ENCODE measurements at regions not wholly inside any gene's neighbourhood (a gene's known extent, or its start where the extent isn't known, plus 50 kb on each side); places are given as distances from the start of the nearest gene placed in this dataset.

GRCh38 chr15:38864122-38864521 lies 299.5 kb upstream of the RASGRP1 start:
- peak; percentile 16 for TF ChIP-seq CTCF (IDR thresholded peaks at IDR 0.05; ENCODE audit: low read depth, low read length, missing control alignments)
- DNase-seq (ENCODE audit: extremely low read depth, low read depth) = no peak
- H3K4me3 ChIP-seq (replicated peaks; ENCODE audit: low read depth, low read length) = no peak overlapping the region

- DNase-seq (ENCODE audit: extremely low read depth, low read depth) = no peak
- no peak for TF ChIP-seq CTCF (IDR thresholded peaks at IDR 0.05; ENCODE audit: low read depth, low read length, missing control alignments)
- H3K4me3 ChIP-seq (replicated peaks; ENCODE audit: low read depth, low read length) = no peak overlapping the region
Measured at GRCh38 chr15:38864827-38865581, 300.4 kb upstream of the RASGRP1 start.

- no peak overlapping the region for H3K4me3 ChIP-seq (replicated peaks; ENCODE audit: low read depth, low read length)
- no peak for DNase-seq (ENCODE audit: extremely low read depth, low read depth)
- no peak for TF ChIP-seq CTCF (IDR thresholded peaks at IDR 0.05; ENCODE audit: low read depth, low read length, missing control alignments)
Measured at GRCh38 chr15:38867556-38867955, 302.9 kb upstream of the RASGRP1 start.

GRCh38 chr15:38868326-38869114 lies 303.9 kb upstream of the RASGRP1 start:
- no peak overlapping the region for H3K4me3 ChIP-seq (replicated peaks; ENCODE audit: low read depth, low read length)
- TF ChIP-seq CTCF (IDR thresholded peaks at IDR 0.05; ENCODE audit: low read depth, low read length, missing control alignments) = no peak
- DNase-seq (ENCODE audit: extremely low read depth, low read depth) = no peak

GRCh38 chr15:38871638-38872037 lies 307.0 kb upstream of the RASGRP1 start:
- no peak for DNase-seq (ENCODE audit: extremely low read depth, low read depth)
- no peak for TF ChIP-seq CTCF (IDR thresholded peaks at IDR 0.05; ENCODE audit: low read depth, low read length, missing control alignments)
- no peak overlapping the region for H3K4me3 ChIP-seq (replicated peaks; ENCODE audit: low read depth, low read length)

DNA sequence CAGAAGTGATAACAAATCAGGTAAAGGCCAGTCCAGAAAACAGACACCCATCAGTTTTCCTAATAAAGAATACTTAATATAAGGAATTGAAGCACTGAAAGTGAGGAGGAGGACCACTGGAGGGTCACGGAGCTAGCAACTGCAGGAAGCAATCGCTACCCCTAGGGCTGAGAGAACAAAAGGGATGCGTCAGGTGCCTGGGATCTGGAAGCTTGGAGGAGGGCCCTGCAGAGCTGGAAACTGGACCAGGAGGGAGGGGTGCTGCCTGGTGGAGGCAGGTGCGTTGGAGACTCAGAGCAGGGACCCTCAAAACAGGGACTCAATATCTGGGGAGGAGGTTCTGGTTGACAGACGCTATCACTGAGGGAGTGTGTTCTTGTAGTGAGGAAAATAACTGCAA lies 308.1 kb upstream of the RASGRP1 start:
- TF ChIP-seq CTCF (IDR thresholded peaks at IDR 0.05; ENCODE audit: low read depth, low read length, missing control alignments) = no peak
- no peak overlapping the region for H3K4me3 ChIP-seq (replicated peaks; ENCODE audit: low read depth, low read length)
- no peak for DNase-seq (ENCODE audit: extremely low read depth, low read depth)

Measured in HFF-Myc (cell line).